A673 (cell line): ENCODE measurements at regions not wholly inside any gene's neighbourhood (a gene's known extent, or its start where the extent isn't known, plus 50 kb on each side); places are given as distances from the start of the nearest gene placed in this dataset.

Source experiments
- CTCF ChIP-seq: fragments of 300-800, 200-600 bp; sonication (generic); conservative IDR thresholded peaks from 2 replicates; pipeline ENCODE4 v1.5.1; 2017; ENCODE audit warnings: low read depth, mild to moderate bottlenecking, antibody characterized with exemption, low read length, moderate library complexity, mixed read lengths
- EZH2 ChIP-seq: fragments of 200-600 bp; sonication (generic); IDR thresholded peaks from 2 replicates; pipeline ENCODE4 v1.6.1; 2017; ENCODE audit warnings: borderline replicate concordance, low read depth, mild to moderate bottlenecking, mixed read lengths, antibody characterized with exemption, low read length; ENCODE audit not compliant: poor library complexity, severe bottlenecking

GRCh38 chr15:66651198-66651597, 50.8 kb upstream of the SMAD6 start:
- TF ChIP-seq EZH2 (no peak), CTCF (no peak)
